GM12875 (cell line): ENCODE measurements at regions not wholly inside any gene's neighbourhood (a gene's known extent, or its start where the extent isn't known, plus 50 kb on each side); places are given as distances from the start of the nearest gene placed in this dataset.
"Not testable (repeated sequence)": the region's sequence is repeated elsewhere in the genome, so short reads cannot be mapped to it uniquely, and the experiment has no call there.

Source experiments
- H3K4me3 ChIP-seq: one replicate; pipeline ENCODE4 v1.5.1; 2011; ENCODE audit warnings: low read depth, low read length, control low read depth
- TF ChIP-seq, protein P1 (sequence below): IDR thresholded peaks from 2 replicates; pipeline ENCODE4 v1.5.1; 2011; ENCODE audit warnings: low read depth, mild to moderate bottlenecking, control low read depth, inconsistent platforms, low read length, moderate library complexity, borderline replicate concordance; ENCODE audit not compliant: insufficient read depth

- TF ChIP-seq, protein P1, sequence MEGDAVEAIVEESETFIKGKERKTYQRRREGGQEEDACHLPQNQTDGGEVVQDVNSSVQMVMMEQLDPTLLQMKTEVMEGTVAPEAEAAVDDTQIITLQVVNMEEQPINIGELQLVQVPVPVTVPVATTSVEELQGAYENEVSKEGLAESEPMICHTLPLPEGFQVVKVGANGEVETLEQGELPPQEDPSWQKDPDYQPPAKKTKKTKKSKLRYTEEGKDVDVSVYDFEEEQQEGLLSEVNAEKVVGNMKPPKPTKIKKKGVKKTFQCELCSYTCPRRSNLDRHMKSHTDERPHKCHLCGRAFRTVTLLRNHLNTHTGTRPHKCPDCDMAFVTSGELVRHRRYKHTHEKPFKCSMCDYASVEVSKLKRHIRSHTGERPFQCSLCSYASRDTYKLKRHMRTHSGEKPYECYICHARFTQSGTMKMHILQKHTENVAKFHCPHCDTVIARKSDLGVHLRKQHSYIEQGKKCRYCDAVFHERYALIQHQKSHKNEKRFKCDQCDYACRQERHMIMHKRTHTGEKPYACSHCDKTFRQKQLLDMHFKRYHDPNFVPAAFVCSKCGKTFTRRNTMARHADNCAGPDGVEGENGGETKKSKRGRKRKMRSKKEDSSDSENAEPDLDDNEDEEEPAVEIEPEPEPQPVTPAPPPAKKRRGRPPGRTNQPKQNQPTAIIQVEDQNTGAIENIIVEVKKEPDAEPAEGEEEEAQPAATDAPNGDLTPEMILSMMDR, result no peak
- H3K4me3 ChIP-seq, result no peak overlapping the region
These were observed 166.6 kb downstream of the PMAIP1 start for GRCh38 chr18:60066219-60066975.

- no peak overlapping the region for H3K4me3 ChIP-seq
- TF ChIP-seq, protein P1, result no peak
These were observed 164.5 kb downstream of the PMAIP1 start for GRCh38 chr18:60064271-60064670.

- H3K4me3 ChIP-seq, result not testable (repeated sequence)
These were observed 163.0 kb downstream of the PMAIP1 start for GRCh38 chr18:60062831-60063230.

- TF ChIP-seq, protein P1, result no peak
These were observed 162.6 kb downstream of the PMAIP1 start for GRCh38 chr18:60062396-60062795.

DNA sequence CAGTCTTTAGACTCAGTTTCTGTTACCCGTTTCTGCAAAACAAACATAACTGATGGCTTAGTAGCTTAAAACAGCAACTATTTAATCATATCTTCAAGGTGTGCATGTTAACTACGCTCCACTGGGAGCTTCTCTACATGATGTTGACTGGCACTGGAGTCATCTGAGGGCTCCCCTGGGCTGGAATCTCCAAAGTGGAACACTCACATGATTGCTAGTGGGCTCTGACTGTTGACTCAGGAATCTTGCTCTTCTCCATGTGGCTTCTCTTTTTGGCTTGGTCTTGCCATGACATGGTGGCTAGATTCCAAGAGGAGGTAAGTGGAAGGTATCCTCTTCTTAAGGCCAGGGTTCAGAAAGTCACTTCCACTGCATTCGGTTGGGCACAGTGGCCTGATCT is 160.8 kb downstream of the PMAIP1 start:
- TF ChIP-seq, protein P1, result no peak
- no peak overlapping the region for H3K4me3 ChIP-seq

More at GRCh38 chr18:60062396-60062795, 162.6 kb downstream of the PMAIP1 start:
- H3K4me3 ChIP-seq, result no peak overlapping the region

- H3K4me3 ChIP-seq, result no peak overlapping the region
- TF ChIP-seq, protein P1, result no peak
These were observed 160.2 kb downstream of the PMAIP1 start for GRCh38 chr18:60060026-60060425.

DNA sequence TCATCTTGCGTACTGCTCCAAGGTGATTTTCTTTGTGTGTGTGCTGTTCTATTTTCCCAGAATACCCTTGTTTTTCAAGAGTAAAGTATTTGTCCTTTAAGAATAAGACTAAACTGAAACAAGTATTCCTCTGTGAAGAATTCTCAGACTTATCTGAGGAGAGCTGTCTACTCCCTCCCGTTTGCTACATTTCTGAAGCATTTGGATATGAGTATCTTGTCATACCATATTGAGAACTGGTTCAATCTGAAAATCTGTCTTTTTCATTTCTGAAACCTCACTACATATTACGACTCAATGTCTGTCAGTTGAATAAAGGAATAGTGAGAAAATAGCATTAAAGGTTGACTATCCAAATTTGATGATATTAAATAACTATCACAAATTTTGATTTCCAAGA is 159.4 kb downstream of the PMAIP1 start:
- TF ChIP-seq, protein P1, result no peak
- no peak overlapping the region for H3K4me3 ChIP-seq
